PFSK-1 (cell line): ENCODE measurements at regions not wholly inside any gene's neighbourhood (a gene's known extent, or its start where the extent isn't known, plus 50 kb on each side); places are given as distances from the start of the nearest gene placed in this dataset.

ENCODE experiments used
- POLR2AphosphoS5 ChIP-seq: IDR thresholded peaks from 2 replicates; pipeline ENCODE4 v1.6.1; 2012; ENCODE audit warnings: low read depth, mild to moderate bottlenecking, control low read depth, low read length, moderate library complexity
- REST ChIP-seq, 2 experiments: IDR thresholded peaks; 2 replicates each; pipeline versions ENCODE4 v1.6.1 to v1.8.0; 2011 to 2012; ENCODE audit warnings: low read depth in 2 of 2, low read length in 2 of 2, control low read depth in 1 of 2, inconsistent platforms in 1 of 2, mild to moderate bottlenecking in 1 of 2, moderate library complexity in 1 of 2; ENCODE audit not compliant: insufficient read depth in 1 of 2

GRCh38 chr4:140302151-140302859 is 71.1 kb upstream of the SCOC start:
- TF ChIP-seq POLR2AphosphoS5 (no peak), REST (IDR thresholded peaks at IDR 0.05; ENCODE audit: insufficient read depth in 1 of 2, low read depth in 2 of 2, low read length in 2 of 2) (no peak)
